HG03354 (cell line): ENCODE measurements at regions not wholly inside any gene's neighbourhood (a gene's known extent, or its start where the extent isn't known, plus 50 kb on each side); places are given as distances from the start of the nearest gene placed in this dataset.

Source experiments
- ATAC-seq: cut with Tn5 transposase; IDR thresholded peaks from one replicate; pipeline ENCODE4 v1.9.1; 2021; ENCODE audit warnings: mild to moderate bottlenecking; ENCODE audit not compliant: unreplicated experiment, poor library complexity, severe bottlenecking

GRCh38 chr4:57580710-57581599, 470.8 kb upstream of the IGFBP7 start:
- ATAC-seq = no peak

GRCh38 chr4:57575426-57575825, 465.2 kb upstream of the IGFBP7 start:
- no peak for ATAC-seq

GRCh38 chr4:57554556-57555092, 444.4 kb upstream of the IGFBP7 start:
- no peak for ATAC-seq

- no peak for ATAC-seq
Observed at GRCh38 chr4:57553728-57554127, 443.5 kb upstream of the IGFBP7 start.

GRCh38 chr4:57550198-57550597, 440.0 kb upstream of the IGFBP7 start:
- ATAC-seq = no peak

- ATAC-seq = no peak
Observed at GRCh38 chr4:57548856-57549255, 438.7 kb upstream of the IGFBP7 start.

- ATAC-seq = no peak
Observed at GRCh38 chr4:57544811-57545654, 434.8 kb upstream of the IGFBP7 start.

- ATAC-seq = no peak
Observed at GRCh38 chr4:57504797-57505530, 394.8 kb upstream of the IGFBP7 start.

- no peak for ATAC-seq
Observed at GRCh38 chr4:57504139-57504538, 394.0 kb upstream of the IGFBP7 start.

GRCh38 chr4:57501720-57502119, 391.5 kb upstream of the IGFBP7 start:
- ATAC-seq = no peak

- no peak for ATAC-seq
Observed at GRCh38 chr4:57499786-57500185, 389.6 kb upstream of the IGFBP7 start.

- ATAC-seq = no peak
Observed at GRCh38 chr4:57498251-57498650, 388.1 kb upstream of the IGFBP7 start.

GRCh38 chr4:57496697-57497471, 386.7 kb upstream of the IGFBP7 start:
- ATAC-seq = no peak

- no peak for ATAC-seq
Observed at GRCh38 chr4:57494821-57495220, 384.6 kb upstream of the IGFBP7 start.

- ATAC-seq = no peak
Observed at GRCh38 chr4:57492251-57492878, 382.2 kb upstream of the IGFBP7 start.

- no peak for ATAC-seq
Observed at GRCh38 chr4:57491388-57491787, 381.2 kb upstream of the IGFBP7 start.

- no peak for ATAC-seq
Observed at GRCh38 chr4:57490520-57491255, 380.5 kb upstream of the IGFBP7 start.
